Psoas muscle (tissue), 7 donors: ENCODE measurements at regions not wholly inside any gene's neighbourhood (a gene's known extent, or its start where the extent isn't known, plus 50 kb on each side); places are given as distances from the start of the nearest gene placed in this dataset.

Source experiments
- ATAC-seq, 4 donors: fragments of 200-7000 bp; cut with Tn5 transposase; one replicate each; pipeline ENCODE4 v1.9.1; 2020; ENCODE audit warnings: moderate library complexity in 3 of 4, mild to moderate bottlenecking in 2 of 4
- DNase-seq, 2 donors: peaks; one replicate each; pipeline ENCODE4 v3.0.0-alpha.2; 2020
- H3K27ac ChIP-seq: fragments of 200-600 bp; one replicate; pipeline ENCODE4 v1.8.0; 2022
- H3K27me3 ChIP-seq, 3 donors: fragments of 200-600 bp in 1 of 3; one replicate each; pipeline versions ENCODE4 v1.6.1 to v1.8.0; 2013 to 2022; ENCODE audit warnings: low read length in 2 of 3, mild to moderate bottlenecking in 2 of 3, moderate library complexity in 1 of 3; ENCODE audit not compliant: insufficient read depth in 3 of 3
- H3K36me3 ChIP-seq, 2 donors: fragments of 200-600 bp in 1 of 2; one replicate each; pipeline versions ENCODE4 v1.6.1 to v1.8.0; 2013 to 2022; ENCODE audit warnings: low read depth in 1 of 2, mild to moderate bottlenecking in 1 of 2, moderate library complexity in 1 of 2; ENCODE audit not compliant: insufficient read depth in 1 of 2
- H3K4me1 ChIP-seq: fragments of 200-600 bp; one replicate; pipeline ENCODE4 v1.8.0; 2022
- H3K4me3 ChIP-seq: fragments of 200-600 bp; one replicate; pipeline ENCODE4 v1.8.0; 2022; ENCODE audit warnings: mild to moderate bottlenecking
- H3K9me3 ChIP-seq: fragments of 200-600 bp; one replicate; pipeline ENCODE4 v1.8.0; 2022
- WGBS, 3 donors: extraction: QIAGEN DNeasy Blood & Tissue Kit; methylation state at CpG; one replicate each; pipeline versions ENCODE4 v1.1.6 to v1.1.7; 2013; 5-methylcytosine and 5-hydroxymethylcytosine counted together
- intact Hi-C, 2 donors: fragments of 100-400 bp; cut with DNase I; formaldehyde crosslinking; loops; one replicate each; pipeline versions ENCODE4 v1.11.0 to v1.14.2; 2022
- TF ChIP-seq, protein P1 (sequence below): fragments of 200-600 bp; IDR thresholded peaks from one replicate; pipeline ENCODE4 v1.8.0; 2022; ENCODE audit warnings: antibody characterized with exemption
- donor health status: healthy with polysubstance abuse.
- donor health status: DM: no; HTN: no; CAD: no; lungs with moderate emphysema.
- donor health status: Bipolar disorder and iron deficiency.
- donor health status: healthy.
- donor health status: DM: yes; HTN: yes; CAD: no.
- donor health status: DM: no; HTN: no; CAD: no.
- donor health status: DM: yes; HTN: yes; CAD: no.

DNA sequence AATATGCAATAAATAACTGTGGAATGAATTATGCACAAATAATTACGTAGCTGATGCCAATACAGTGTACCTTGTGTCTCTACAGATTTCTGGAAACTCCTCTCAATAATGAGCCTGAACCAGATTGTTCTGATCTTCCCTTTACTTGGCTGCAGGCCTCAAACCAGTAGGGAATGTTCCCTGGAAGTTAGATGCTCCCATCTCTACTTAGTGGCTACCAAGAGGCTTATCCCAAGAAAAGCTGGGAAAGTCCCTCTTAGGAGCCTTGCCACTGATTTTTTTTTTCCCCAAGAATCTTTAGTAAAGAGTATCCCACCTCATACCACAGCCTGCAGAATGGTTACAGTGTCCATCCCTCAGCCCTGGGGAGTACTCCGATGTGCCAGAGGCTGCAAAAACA is 702.1 kb downstream of the RFPL4B start:
- Histone ChIP-seq H3K4me3 (no peak overlapping the region), H3K36me3 (no peaks in the 10 kb centered on the region), H3K9me3 (no peaks in the 10 kb centered on the region), H3K27me3 (no peaks in the 10 kb centered on the region), H3K27ac (no peak overlapping the region), H3K4me1 (no peaks in the 10 kb centered on the region)
- no peak for ATAC-seq
- 46 to 57% (median 51%) methylated on average over 2 of the region's 2 CpGs for WGBS, 3 donors
- TF ChIP-seq, protein P1, sequence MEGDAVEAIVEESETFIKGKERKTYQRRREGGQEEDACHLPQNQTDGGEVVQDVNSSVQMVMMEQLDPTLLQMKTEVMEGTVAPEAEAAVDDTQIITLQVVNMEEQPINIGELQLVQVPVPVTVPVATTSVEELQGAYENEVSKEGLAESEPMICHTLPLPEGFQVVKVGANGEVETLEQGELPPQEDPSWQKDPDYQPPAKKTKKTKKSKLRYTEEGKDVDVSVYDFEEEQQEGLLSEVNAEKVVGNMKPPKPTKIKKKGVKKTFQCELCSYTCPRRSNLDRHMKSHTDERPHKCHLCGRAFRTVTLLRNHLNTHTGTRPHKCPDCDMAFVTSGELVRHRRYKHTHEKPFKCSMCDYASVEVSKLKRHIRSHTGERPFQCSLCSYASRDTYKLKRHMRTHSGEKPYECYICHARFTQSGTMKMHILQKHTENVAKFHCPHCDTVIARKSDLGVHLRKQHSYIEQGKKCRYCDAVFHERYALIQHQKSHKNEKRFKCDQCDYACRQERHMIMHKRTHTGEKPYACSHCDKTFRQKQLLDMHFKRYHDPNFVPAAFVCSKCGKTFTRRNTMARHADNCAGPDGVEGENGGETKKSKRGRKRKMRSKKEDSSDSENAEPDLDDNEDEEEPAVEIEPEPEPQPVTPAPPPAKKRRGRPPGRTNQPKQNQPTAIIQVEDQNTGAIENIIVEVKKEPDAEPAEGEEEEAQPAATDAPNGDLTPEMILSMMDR, result no peak
- intact Hi-C loops, result no loop called here
- DNase-seq, result no peak

DNA sequence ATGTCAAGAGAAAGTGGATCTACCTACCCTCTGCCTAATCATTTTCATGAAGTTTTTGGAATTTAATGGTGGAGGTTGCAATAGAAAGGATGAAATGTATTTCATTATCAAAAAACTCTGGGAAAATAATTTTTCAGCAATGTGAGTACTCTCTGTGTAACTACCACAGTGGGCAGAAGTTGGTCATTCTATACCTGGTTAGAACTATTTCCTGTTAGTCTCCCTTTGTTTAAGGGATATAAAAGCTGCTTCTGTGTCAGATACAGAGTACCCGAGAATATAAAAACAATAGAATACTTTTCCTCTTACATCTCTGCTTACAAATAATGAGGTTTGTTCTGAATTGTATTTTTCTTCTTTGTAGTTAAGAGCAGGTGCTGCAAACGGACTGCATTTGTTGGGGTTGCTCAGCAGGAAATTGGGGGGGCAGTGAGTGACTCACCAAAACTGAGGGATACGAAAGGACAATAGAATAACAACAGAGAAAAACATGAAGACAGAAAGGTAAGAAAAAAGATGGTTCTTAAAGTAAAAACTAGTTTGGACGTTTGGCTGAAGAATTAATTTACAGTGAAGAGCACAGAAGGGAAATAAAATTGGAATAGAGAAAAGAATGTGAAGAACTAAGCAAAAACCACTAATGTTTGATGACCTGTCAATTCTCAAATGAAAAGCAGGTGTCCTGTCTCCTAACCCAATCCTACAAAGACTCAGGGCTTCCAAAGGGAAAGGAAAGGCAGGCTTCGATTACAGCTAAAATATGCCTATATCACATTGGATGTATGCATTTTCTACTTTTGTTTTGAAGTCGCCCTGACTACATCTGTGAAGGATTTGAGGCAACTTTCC is 703.1 kb downstream of the RFPL4B start:
- ATAC-seq (no peak), DNase-seq (no peak)
- TF ChIP-seq, protein P1, result no peak
- Histone ChIP-seq H3K36me3 (no peaks in the 10 kb centered on the region), H3K4me3 (no peak overlapping the region), H3K4me1 (no peaks in the 10 kb centered on the region), H3K27ac (no peak overlapping the region), H3K27me3 (no peaks in the 10 kb centered on the region), H3K9me3 (no peaks in the 10 kb centered on the region)
- 45 to 48% (median 47%) methylated on average over 6 of the region's 6 CpGs for WGBS, 3 donors
- intact Hi-C loops, result no loop called here

DNA sequence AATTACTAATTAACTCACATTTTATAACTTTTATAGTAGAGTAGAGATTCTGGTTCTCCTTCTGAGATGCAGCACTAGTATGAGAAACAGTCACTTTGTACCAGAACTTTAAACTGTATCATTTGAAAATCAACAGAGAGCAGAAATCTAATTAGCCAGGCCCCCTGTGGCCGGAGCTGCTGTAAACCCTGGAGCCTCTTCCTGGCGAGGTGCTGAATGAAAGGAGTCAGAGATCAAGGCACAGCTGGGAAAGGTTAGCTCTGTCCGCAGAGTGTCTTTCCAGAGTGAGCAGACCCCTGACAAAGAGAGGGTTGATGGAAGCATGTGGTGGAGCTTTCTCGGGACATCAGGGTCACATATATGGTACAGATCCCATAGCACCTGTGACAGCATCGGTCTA is 703.8 kb downstream of the RFPL4B start:
- H3K9me3 ChIP-seq, result no peaks in the 10 kb centered on the region
- 66 to 73% (median 68%) methylated on average over 5 of the region's 5 CpGs for WGBS, 3 donors
- H3K27me3 ChIP-seq, result no peaks in the 10 kb centered on the region
- H3K4me3 ChIP-seq, result no peak overlapping the region
- TF ChIP-seq, protein P1, result no peak
- intact Hi-C loops, result no loop called here
- no peaks in the 10 kb centered on the region for H3K36me3 ChIP-seq
- no peak overlapping the region for H3K27ac ChIP-seq
- ATAC-seq, result no peak
- H3K4me1 ChIP-seq, result no peaks in the 10 kb centered on the region
- no peak for DNase-seq

DNA sequence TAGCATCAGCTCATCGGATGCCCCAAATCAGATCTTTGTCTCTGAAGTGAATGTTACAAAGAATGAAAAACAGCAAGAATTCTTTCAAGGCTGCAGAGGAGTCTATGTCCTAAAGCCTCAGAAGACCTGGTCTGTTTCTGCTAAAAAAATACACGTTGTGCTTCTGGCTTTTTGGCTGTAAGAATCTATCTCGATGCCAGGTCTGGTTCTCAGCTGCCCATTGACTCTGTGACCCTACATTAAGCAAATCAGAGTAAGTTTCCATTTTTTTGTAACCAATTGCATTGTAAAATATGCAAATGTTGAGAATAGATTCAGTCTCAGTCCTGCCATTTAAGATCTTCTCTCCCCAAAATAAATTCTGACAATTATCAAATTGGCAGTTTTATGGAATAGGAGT is 705.4 kb downstream of the RFPL4B start:
- intact Hi-C loops, result no loop called here
- no peaks in the 10 kb centered on the region for H3K27me3 ChIP-seq
- ATAC-seq, result no peak
- no peak for DNase-seq
- 35 to 61% (median 46%) methylated on average over 3 of the region's 3 CpGs for WGBS, 3 donors
- H3K9me3 ChIP-seq, result no peaks in the 10 kb centered on the region
- no peak overlapping the region for H3K4me3 ChIP-seq
- no peaks in the 10 kb centered on the region for H3K4me1 ChIP-seq
- H3K27ac ChIP-seq, result no peak overlapping the region
- TF ChIP-seq, protein P1, result no peak
- H3K36me3 ChIP-seq, result no peaks in the 10 kb centered on the region

DNA sequence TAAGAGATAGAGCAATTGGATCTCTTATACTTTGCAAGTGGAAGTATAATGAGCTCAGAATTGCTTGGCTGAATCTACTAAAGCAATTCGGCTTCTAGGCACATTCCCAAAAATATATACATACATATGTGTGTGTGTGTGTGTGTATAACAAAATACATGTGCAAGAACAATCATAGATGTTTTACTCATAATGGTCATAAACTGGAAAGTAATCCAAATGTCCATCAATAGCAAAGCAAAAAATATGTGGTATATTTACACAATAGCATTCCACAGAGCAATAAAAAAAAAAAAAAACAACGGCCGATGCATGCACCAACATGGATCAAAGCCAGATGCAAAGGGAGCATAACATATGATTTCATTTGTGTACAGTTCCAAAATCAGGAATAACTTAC is 707.9 kb downstream of the RFPL4B start:
- ATAC-seq (no peak), DNase-seq (no peak)
- TF ChIP-seq, protein P1, result no peak
- H3K27ac ChIP-seq, result no peak overlapping the region
- H3K9me3 ChIP-seq, result no peaks in the 10 kb centered on the region
- no peaks in the 10 kb centered on the region for H3K36me3 ChIP-seq
- no peak overlapping the region for H3K4me3 ChIP-seq
- 26 to 47% (median 40%) methylated on average over 3 of the region's 3 CpGs for WGBS, 3 donors
- intact Hi-C loops, result no loop called here
- no peaks in the 10 kb centered on the region for H3K4me1 ChIP-seq
- H3K27me3 ChIP-seq, result no peaks in the 10 kb centered on the region
